Activated CD4-positive, alpha-beta T cell treated with anti-CD3 and anti-CD28 coated beads for 36 hours (primary cell): ENCODE measurements at regions not wholly inside any gene's neighbourhood (a gene's known extent, or its start where the extent isn't known, plus 50 kb on each side); places are given as distances from the start of the nearest gene placed in this dataset.
"Not testable (repeated sequence)": the region's sequence is repeated elsewhere in the genome, so short reads cannot be mapped to it uniquely, and the experiment has no call there.

Experiments used
- ATAC-seq: fragments of 200-7000 bp; cut with Tn5 transposase; one replicate; pipeline ENCODE4 v1.10.0; 2021; ENCODE audit warnings: mild to moderate bottlenecking, moderate library complexity
- CTCF ChIA-PET: fragments of 350-600 bp; sonication (Branson Sonifier 250); formaldehyde crosslinking; loops from one replicate; lab custom pipeline; 2021; ENCODE audit warnings: antibody characterized with exemption; lab: Charles Lee
- POLR2A ChIA-PET: fragments of 350-600 bp; sonication (Branson Sonifier 250); formaldehyde crosslinking; loops from one replicate; lab custom pipeline; 2021; ENCODE audit warnings: antibody characterized with exemption, inconsistent platforms; lab: Charles Lee
- DNase-seq: peaks from one replicate; pipeline ENCODE4 v3.0.0-alpha.2; 2020
- H3K27ac Mint-ChIP-seq: one replicate; pipeline ENCODE4 v1.8.0; 2021; ENCODE audit warnings: mixed read lengths
- H3K27me3 Mint-ChIP-seq: one replicate; pipeline ENCODE4 v1.8.0; 2021; ENCODE audit warnings: mixed read lengths
- H3K36me3 Mint-ChIP-seq: one replicate; pipeline ENCODE4 v1.8.0; 2021; ENCODE audit warnings: low read depth, mixed read lengths
- H3K4me1 Mint-ChIP-seq: one replicate; pipeline ENCODE4 v1.8.0; 2021; ENCODE audit warnings: mixed read lengths
- H3K4me3 Mint-ChIP-seq: one replicate; pipeline ENCODE4 v1.8.0; 2021; ENCODE audit warnings: mild to moderate bottlenecking, moderate library complexity, mixed read lengths
- H3K9me3 Mint-ChIP-seq: one replicate; pipeline ENCODE4 v1.8.0; 2021; ENCODE audit warnings: low read depth, mixed read lengths
- intact Hi-C, 2 experiments: fragments of 100-400 bp; cut with DNase I in 1 of 2; cut with micrococcal nuclease in 1 of 2; formaldehyde crosslinking; loops; one replicate each; pipeline versions ENCODE4 v1.14.2 to v1.15.1; 2022 to 2024; cut with DNase I, micrococcal nuclease

GRCh38 chrX:124426288-124427169, 80.2 kb downstream of the SH2D1A start:
- Mint-ChIP-seq H3K27ac (no peak overlapping the region), H3K27me3 (no peaks in the 10 kb centered on the region), H3K36me3 (no peaks in the 10 kb centered on the region), H3K4me1 (no peaks in the 10 kb centered on the region), H3K4me3 (no peak overlapping the region), H3K9me3 (no peaks in the 10 kb centered on the region)
- ChIA-PET POLR2A (no interaction called here), CTCF (no interaction called here)
- intact Hi-C loops: no loop called here
- ATAC-seq (no peak), DNase-seq (no peak)

DNA sequence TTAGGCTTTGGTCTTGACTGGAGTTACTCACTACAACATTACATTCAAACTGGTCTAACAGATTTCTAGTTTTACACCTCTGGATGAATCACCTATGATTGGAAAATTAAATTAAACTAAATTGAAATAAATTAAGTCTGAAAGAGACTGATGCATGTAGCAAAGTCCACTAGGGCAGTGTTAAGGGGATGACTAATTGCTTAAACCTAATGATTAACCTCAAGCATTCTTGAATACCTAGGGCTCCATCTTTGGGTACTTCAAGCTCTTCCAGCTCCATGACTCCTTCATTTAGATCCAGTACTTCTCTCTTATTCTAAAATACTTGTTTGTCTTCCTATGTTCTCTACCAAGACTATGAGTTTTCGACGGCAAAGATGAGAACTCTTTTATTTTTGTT, 86.8 kb downstream of the SH2D1A start:
- Mint-ChIP-seq H3K27ac (no peak overlapping the region), H3K36me3 (no peaks in the 10 kb centered on the region), H3K27me3 (no peaks in the 10 kb centered on the region), H3K4me1 (no peaks in the 10 kb centered on the region), H3K9me3 (no peaks in the 10 kb centered on the region), H3K4me3 (no peak overlapping the region)
- ChIA-PET CTCF (no interaction called here), POLR2A (no interaction called here)
- DNase-seq: no peak
- no peak for ATAC-seq
- intact Hi-C loops: no loop called here

- POLR2A ChIA-PET: no interaction called here
- no peak overlapping the region for H3K4me3 Mint-ChIP-seq
These were observed 89.3 kb downstream of the SH2D1A start for GRCh38 chrX:124435616-124436015.

DNA sequence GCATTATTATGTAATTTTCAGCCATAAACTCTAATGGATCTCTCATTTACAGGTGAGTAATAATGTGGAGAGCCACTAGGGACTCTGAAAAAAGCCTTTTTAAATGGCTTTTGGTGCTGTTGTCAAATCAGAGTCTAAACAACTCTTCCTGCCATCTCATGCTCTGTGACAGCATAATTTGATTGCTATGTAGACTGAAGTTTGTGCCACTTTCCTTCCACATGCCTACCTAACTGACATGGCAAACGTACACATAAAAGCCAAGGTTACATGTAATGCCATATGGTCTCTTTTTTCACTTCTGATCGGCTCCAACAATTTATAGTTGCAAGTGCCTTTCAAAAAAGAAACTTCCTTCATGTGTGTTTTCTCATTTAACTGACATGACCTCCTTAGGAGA, 94.3 kb downstream of the SH2D1A start:
- ATAC-seq (no peak), DNase-seq (no peak)
- Mint-ChIP-seq H3K4me3 (no peak overlapping the region), H3K27me3 (no peaks in the 10 kb centered on the region), H3K9me3 (no peaks in the 10 kb centered on the region), H3K27ac (no peak overlapping the region), H3K36me3 (no peaks in the 10 kb centered on the region), H3K4me1 (peaks cover 34% of the 10 kb centered on the region)
- CTCF ChIA-PET: no interaction called here
- POLR2A ChIA-PET: no interaction called here
- intact Hi-C loops: no loop called here

More at GRCh38 chrX:124435616-124436015, 89.3 kb downstream of the SH2D1A start:
- H3K36me3 Mint-ChIP-seq: no peaks in the 10 kb centered on the region
- no peak overlapping the region for H3K27ac Mint-ChIP-seq
- H3K4me1 Mint-ChIP-seq: peaks cover 3% of the 10 kb centered on the region
- no peaks in the 10 kb centered on the region for H3K9me3 Mint-ChIP-seq
- intact Hi-C loops: no loop called here
- DNase-seq (no peak), ATAC-seq (no peak)
- no peaks in the 10 kb centered on the region for H3K27me3 Mint-ChIP-seq
- CTCF ChIA-PET: no interaction called here

GRCh38 chrX:124441971-124442590, 95.7 kb downstream of the SH2D1A start:
- Mint-ChIP-seq H3K27ac (no peak overlapping the region), H3K36me3 (no peaks in the 10 kb centered on the region), H3K4me1 (peaks cover 34% of the 10 kb centered on the region), H3K9me3 (no peaks in the 10 kb centered on the region), H3K27me3 (no peaks in the 10 kb centered on the region), H3K4me3 (no peak overlapping the region)
- ChIA-PET CTCF (no interaction called here), POLR2A (no interaction called here)
- ATAC-seq: no peak
- DNase-seq: peak; percentile 5
- intact Hi-C loops: loop anchor here in 1 of 2 experiments (1.0 kb wide), 1 partner anchor 49 kb away; no protein-coding TSS in a partner anchor

- H3K4me3 Mint-ChIP-seq: no peak overlapping the region
- CTCF ChIA-PET: no interaction called here
These were observed 109.6 kb downstream of the SH2D1A start for GRCh38 chrX:124455966-124456365.

DNA sequence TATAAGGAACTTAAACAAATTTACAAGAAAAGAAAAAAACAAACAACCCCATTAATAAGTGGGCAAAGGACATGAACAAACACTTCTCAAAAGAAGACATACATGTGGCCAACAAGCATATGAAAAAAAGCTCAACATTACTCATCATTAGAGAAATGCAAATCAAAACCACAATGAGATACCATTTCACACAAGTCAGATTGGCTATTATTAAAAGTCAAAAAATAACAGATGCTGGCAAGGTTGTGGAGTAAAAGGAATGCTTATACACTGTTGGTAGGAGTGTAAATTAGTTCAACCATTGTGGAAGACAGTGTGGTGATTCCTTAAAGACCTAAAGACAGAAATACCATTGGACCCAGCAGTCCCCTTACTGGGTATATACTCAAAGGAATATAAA, 113.5 kb downstream of the SH2D1A start:
- H3K9me3 Mint-ChIP-seq, H3K27ac Mint-ChIP-seq, H3K27me3 Mint-ChIP-seq, DNase-seq, ATAC-seq, H3K4me3 Mint-ChIP-seq, H3K4me1 Mint-ChIP-seq, intact Hi-C loops, H3K36me3 Mint-ChIP-seq, POLR2A ChIA-PET, CTCF ChIA-PET: not testable (repeated sequence)

More at GRCh38 chrX:124455966-124456365, 109.6 kb downstream of the SH2D1A start:
- Mint-ChIP-seq H3K27ac (no peak overlapping the region), H3K36me3 (no peaks in the 10 kb centered on the region), H3K4me1 (no peaks in the 10 kb centered on the region), H3K27me3 (no peaks in the 10 kb centered on the region), H3K9me3 (no peaks in the 10 kb centered on the region)
- POLR2A ChIA-PET: no interaction called here
- intact Hi-C loops: no loop called here
- ATAC-seq (no peak), DNase-seq (no peak)

DNA sequence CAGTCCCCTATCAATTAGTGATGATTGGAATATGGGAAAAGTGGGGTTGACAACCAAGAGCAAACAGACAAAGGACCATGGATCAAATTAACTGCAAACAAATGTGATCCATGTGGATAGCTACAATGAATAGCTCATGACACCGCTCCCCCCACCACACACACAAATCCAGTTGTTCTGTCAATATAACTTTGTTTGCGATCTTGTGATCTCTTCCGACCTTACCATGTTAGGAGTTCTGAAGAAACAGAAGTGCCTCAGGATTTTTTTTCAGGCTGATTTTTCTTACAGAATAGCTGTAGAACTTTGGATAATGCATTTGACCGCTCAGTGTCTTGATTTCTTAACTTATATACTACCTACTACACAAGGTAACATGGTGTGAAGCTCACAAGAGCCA, 116.6 kb downstream of the SH2D1A start:
- ATAC-seq (no peak), DNase-seq (no peak)
- Mint-ChIP-seq H3K27ac (no peak overlapping the region), H3K4me1 (no peaks in the 10 kb centered on the region), H3K36me3 (no peaks in the 10 kb centered on the region), H3K27me3 (no peaks in the 10 kb centered on the region), H3K4me3 (no peak overlapping the region), H3K9me3 (no peaks in the 10 kb centered on the region)
- ChIA-PET POLR2A (interaction anchor here (0.6 kb wide), 1 partner anchor 500 kb away, joined by 3 read pairs; the partner anchor contains the start of gene TENM1), CTCF (no interaction called here)
- intact Hi-C loops: no loop called here

GRCh38 chrX:124467202-124467601, 120.8 kb downstream of the SH2D1A start:
- Mint-ChIP-seq H3K27ac (no peak overlapping the region), H3K27me3 (no peaks in the 10 kb centered on the region), H3K9me3 (no peaks in the 10 kb centered on the region), H3K4me1 (no peaks in the 10 kb centered on the region), H3K4me3 (no peak overlapping the region), H3K36me3 (no peaks in the 10 kb centered on the region)
- ChIA-PET POLR2A (no interaction called here), CTCF (no interaction called here)
- ATAC-seq (no peak), DNase-seq (no peak)
- intact Hi-C loops: no loop called here

- no peaks in the 10 kb centered on the region for H3K4me1 Mint-ChIP-seq
- intact Hi-C loops: no loop called here
- ChIA-PET POLR2A (no interaction called here), CTCF (no interaction called here)
- peaks cover 1% of the 10 kb centered on the region for H3K36me3 Mint-ChIP-seq
- H3K27ac Mint-ChIP-seq: no peak overlapping the region
- no peak for ATAC-seq
- no peak overlapping the region for H3K4me3 Mint-ChIP-seq
- no peaks in the 10 kb centered on the region for H3K9me3 Mint-ChIP-seq
- DNase-seq: no peak
- no peaks in the 10 kb centered on the region for H3K27me3 Mint-ChIP-seq
These were observed 129.0 kb downstream of the SH2D1A start for GRCh38 chrX:124475358-124475757.

- Mint-ChIP-seq H3K4me1 (no peaks in the 10 kb centered on the region), H3K36me3 (peaks cover 1% of the 10 kb centered on the region), H3K27me3 (no peaks in the 10 kb centered on the region), H3K27ac (no peak overlapping the region), H3K9me3 (no peaks in the 10 kb centered on the region), H3K4me3 (no peak overlapping the region)
- ChIA-PET CTCF (no interaction called here), POLR2A (no interaction called here)
- intact Hi-C loops: no loop called here
- ATAC-seq: no peak
- no peak for DNase-seq
These were observed 130.2 kb downstream of the SH2D1A start for GRCh38 chrX:124476562-124476961.

GRCh38 chrX:124478046-124478445, 131.7 kb downstream of the SH2D1A start:
- DNase-seq: no peak
- intact Hi-C loops: no loop called here
- peaks cover 1% of the 10 kb centered on the region for H3K36me3 Mint-ChIP-seq
- H3K27ac Mint-ChIP-seq: no peak overlapping the region
- H3K4me1 Mint-ChIP-seq: no peaks in the 10 kb centered on the region
- H3K27me3 Mint-ChIP-seq: no peaks in the 10 kb centered on the region
- no peaks in the 10 kb centered on the region for H3K9me3 Mint-ChIP-seq
- CTCF ChIA-PET: no interaction called here
- H3K4me3 Mint-ChIP-seq: no peak overlapping the region
- POLR2A ChIA-PET: no interaction called here
- ATAC-seq: no peak
